ENCODE measurements at regions not wholly inside any gene's neighbourhood (a gene's known extent, or its start where the extent isn't known, plus 50 kb on each side); places are given as distances from the start of the nearest gene placed in this dataset.

DNA sequence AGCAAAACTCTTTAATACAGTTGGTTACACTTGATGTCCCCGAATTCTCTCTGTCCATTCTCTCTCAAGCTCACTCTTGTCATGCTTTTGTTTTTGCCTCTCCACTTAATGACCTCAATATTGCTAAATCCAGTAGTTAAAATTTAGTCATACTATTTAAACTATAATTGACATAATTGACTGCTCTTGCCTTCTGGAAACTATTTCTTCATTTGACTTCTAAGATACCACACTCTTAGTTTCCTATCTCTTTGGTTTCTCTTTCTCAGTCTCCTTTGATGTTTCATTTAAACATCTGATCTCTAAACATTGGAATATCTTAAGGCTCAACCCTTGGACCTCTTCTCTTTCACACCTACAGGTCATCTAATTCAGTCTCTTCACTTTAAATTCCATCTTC lies 211.3 kb downstream of the COG6 start:
- Mint-ChIP-seq H3K27ac (peak overlapping the region; percentile 7), H3K27me3 (ENCODE audit: insufficient read depth) (peaks cover 2% of the 10 kb centered on the region), H3K4me1 (ENCODE audit: low read depth) (peaks cover 18% of the 10 kb centered on the region), H3K9me3 (peaks cover 11% of the 10 kb centered on the region), H3K4me3 (no peak overlapping the region), H3K36me3 (ENCODE audit: low read depth) (no peaks in the 10 kb centered on the region)
- no peak for DNase-seq (ENCODE audit: low spot score)
- intact Hi-C loops (cut with micrococcal nuclease): loop anchor here (2.0 kb wide), 1 partner anchor 90 kb away; no protein-coding TSS in a partner anchor

DNA sequence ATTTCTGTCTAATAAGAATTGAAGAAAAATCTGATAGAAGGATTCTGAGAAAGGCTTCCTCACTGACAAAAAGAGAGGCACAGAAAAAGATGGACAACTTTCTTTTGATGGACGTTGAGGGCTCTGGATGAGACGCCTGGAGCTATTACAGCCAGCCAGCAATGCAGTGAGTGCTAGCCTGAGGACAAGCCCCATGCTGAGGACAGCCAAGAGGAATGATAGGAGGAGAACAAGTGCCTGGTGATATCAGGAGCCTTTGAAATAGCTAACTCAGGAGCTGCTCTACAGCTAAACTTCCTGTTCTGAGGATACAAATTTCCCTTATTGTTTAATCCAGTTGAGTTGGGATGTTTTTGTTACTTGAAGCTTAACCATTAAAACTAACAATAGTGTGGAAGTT lies 212.3 kb downstream of the COG6 start:
- H3K9me3 Mint-ChIP-seq: peaks cover 11% of the 10 kb centered on the region
- no peak overlapping the region for H3K27ac Mint-ChIP-seq
- no peaks in the 10 kb centered on the region for H3K36me3 Mint-ChIP-seq (ENCODE audit: low read depth)
- H3K27me3 Mint-ChIP-seq (ENCODE audit: insufficient read depth): peaks cover 2% of the 10 kb centered on the region
- no peak overlapping the region for H3K4me3 Mint-ChIP-seq
- no peak for DNase-seq (ENCODE audit: low spot score)
- intact Hi-C loops (cut with micrococcal nuclease): loop anchor here (2.0 kb wide), 1 partner anchor 91 kb away; no protein-coding TSS in a partner anchor
- H3K4me1 Mint-ChIP-seq (ENCODE audit: low read depth): peaks cover 18% of the 10 kb centered on the region

- no peaks in the 10 kb centered on the region for H3K36me3 Mint-ChIP-seq (ENCODE audit: low read depth)
Observed at GRCh38 chr13:39870197-39870747, 214.8 kb downstream of the COG6 start.

GRCh38 chr13:39874331-39875053 lies 219.0 kb downstream of the COG6 start:
- H3K36me3 Mint-ChIP-seq (ENCODE audit: low read depth): no peaks in the 10 kb centered on the region
- H3K4me1 Mint-ChIP-seq (ENCODE audit: low read depth): no peaks in the 10 kb centered on the region
- peaks cover 2% of the 10 kb centered on the region for H3K27me3 Mint-ChIP-seq (ENCODE audit: insufficient read depth)
- no peak overlapping the region for H3K27ac Mint-ChIP-seq
- DNase-seq (ENCODE audit: low spot score): no peak
- H3K9me3 Mint-ChIP-seq: no peaks in the 10 kb centered on the region
- no peak overlapping the region for H3K4me3 Mint-ChIP-seq
- intact Hi-C loops (cut with micrococcal nuclease): no loop called here

More at GRCh38 chr13:39870197-39870747, 214.8 kb downstream of the COG6 start:
- intact Hi-C loops (cut with micrococcal nuclease): no loop called here
- H3K4me3 Mint-ChIP-seq: no peak overlapping the region
- no peak overlapping the region for H3K27ac Mint-ChIP-seq
- peaks cover 11% of the 10 kb centered on the region for H3K9me3 Mint-ChIP-seq
- H3K4me1 Mint-ChIP-seq (ENCODE audit: low read depth): peaks cover 18% of the 10 kb centered on the region
- DNase-seq (ENCODE audit: low spot score): no peak
- peaks cover 2% of the 10 kb centered on the region for H3K27me3 Mint-ChIP-seq (ENCODE audit: insufficient read depth)

DNA sequence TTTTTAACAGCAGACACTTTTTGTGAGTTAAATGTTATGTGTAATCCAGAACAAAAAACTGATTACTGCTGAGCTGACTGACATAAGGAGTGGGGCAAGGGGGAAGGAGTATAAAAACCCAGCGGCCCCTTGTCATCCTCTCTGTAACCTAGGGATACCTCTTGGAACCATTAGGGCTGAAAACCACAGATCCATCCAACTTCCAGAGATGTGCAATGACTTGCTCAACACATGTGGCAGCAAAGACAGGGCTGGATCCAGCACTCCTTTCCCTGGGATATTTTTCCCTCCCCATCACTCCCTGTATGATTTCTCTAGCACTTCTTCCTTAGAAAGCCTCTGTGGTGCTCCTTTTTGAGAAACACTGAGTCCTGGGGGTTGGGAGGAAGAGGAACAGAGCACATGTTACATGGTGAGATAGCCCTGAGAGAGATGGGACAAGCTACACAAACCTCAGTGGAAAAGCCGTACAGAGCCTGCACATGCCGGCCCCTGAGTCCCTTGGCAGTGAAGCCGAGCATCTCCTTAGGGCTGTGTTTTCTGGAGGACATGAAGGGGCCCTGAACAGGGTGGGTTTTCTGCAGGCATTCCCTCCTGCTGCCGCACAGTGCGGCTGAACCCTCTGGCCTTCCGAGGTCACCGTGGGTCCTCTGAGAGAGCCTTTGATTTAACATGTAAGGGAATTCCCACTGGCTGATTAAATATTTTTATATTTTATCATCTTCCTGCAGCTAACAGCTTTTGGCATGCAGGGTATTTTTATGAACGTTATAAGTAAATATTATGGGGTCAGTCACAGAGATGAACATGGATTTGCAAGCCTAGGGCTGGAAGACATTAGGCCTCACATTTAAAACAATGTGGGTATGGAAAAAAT lies 219.9 kb downstream of the COG6 start:
- Mint-ChIP-seq H3K4me1 (ENCODE audit: low read depth) (no peaks in the 10 kb centered on the region), H3K9me3 (no peaks in the 10 kb centered on the region), H3K27me3 (ENCODE audit: insufficient read depth) (no peaks in the 10 kb centered on the region), H3K4me3 (no peak overlapping the region), H3K36me3 (ENCODE audit: low read depth) (no peaks in the 10 kb centered on the region), H3K27ac (no peak overlapping the region)
- intact Hi-C loops (cut with micrococcal nuclease): no loop called here
- DNase-seq (ENCODE audit: low spot score): no peak

GRCh38 chr13:39876258-39876657 lies 220.8 kb downstream of the COG6 start:
- intact Hi-C loops (cut with micrococcal nuclease): no loop called here
- Mint-ChIP-seq H3K4me3 (no peak overlapping the region), H3K9me3 (peaks cover 2% of the 10 kb centered on the region), H3K4me1 (ENCODE audit: low read depth) (no peaks in the 10 kb centered on the region), H3K27me3 (ENCODE audit: insufficient read depth) (peaks cover under 1% of the 10 kb centered on the region), H3K36me3 (ENCODE audit: low read depth) (no peaks in the 10 kb centered on the region), H3K27ac (no peak overlapping the region)
- DNase-seq (ENCODE audit: low spot score): no peak

GRCh38 chr13:39877134-39877533 lies 221.7 kb downstream of the COG6 start:
- intact Hi-C loops (cut with micrococcal nuclease): no loop called here
- H3K27ac Mint-ChIP-seq: no peak overlapping the region
- no peaks in the 10 kb centered on the region for H3K4me1 Mint-ChIP-seq (ENCODE audit: low read depth)
- DNase-seq (ENCODE audit: low spot score): no peak
- H3K27me3 Mint-ChIP-seq (ENCODE audit: insufficient read depth): peaks cover 2% of the 10 kb centered on the region
- no peak overlapping the region for H3K4me3 Mint-ChIP-seq
- H3K36me3 Mint-ChIP-seq (ENCODE audit: low read depth): no peaks in the 10 kb centered on the region
- H3K9me3 Mint-ChIP-seq: peaks cover 4% of the 10 kb centered on the region

DNA sequence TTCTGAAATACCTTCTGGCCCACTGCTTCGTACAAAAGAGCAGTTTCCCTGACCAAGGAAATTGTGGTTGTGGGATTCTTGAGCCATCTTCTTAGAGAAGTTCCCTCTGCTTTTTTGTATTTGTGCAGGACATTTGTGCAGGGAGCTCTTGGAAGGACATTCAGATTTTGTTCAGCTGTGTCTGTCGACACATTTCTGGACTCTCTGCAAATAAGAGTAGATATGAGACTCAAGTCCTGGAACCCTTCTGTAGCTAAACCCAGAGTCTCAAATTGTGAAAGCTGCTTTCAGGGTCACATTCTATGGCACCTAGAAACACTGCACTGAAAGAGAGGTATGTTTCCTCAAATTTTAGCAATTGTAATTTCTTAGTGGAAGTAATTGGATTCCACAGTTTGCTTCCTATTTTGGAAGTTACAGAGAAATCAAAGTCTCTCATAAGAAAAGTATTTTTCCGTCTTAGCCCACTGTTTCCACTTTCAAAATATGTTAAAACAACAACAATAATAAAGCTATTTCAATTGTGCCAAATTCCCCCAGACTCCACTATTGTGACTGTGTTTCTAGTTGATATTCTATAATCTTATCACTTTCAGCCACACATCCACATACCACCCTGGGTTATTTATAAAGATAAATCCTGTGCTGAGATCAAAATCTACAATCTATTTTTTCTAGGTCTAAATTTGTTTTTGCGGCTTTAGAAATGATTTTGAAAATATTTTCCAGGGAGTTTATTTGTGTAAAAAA lies 224.0 kb downstream of the COG6 start:
- Mint-ChIP-seq H3K4me1 (ENCODE audit: low read depth) (no peaks in the 10 kb centered on the region), H3K27me3 (ENCODE audit: insufficient read depth) (peaks cover 7% of the 10 kb centered on the region), H3K36me3 (ENCODE audit: low read depth) (peaks cover under 1% of the 10 kb centered on the region), H3K27ac (no peak overlapping the region), H3K9me3 (peaks cover 22% of the 10 kb centered on the region), H3K4me3 (no peak overlapping the region)
- intact Hi-C loops (cut with micrococcal nuclease): no loop called here
- DNase-seq (ENCODE audit: low spot score): no peak

DNA sequence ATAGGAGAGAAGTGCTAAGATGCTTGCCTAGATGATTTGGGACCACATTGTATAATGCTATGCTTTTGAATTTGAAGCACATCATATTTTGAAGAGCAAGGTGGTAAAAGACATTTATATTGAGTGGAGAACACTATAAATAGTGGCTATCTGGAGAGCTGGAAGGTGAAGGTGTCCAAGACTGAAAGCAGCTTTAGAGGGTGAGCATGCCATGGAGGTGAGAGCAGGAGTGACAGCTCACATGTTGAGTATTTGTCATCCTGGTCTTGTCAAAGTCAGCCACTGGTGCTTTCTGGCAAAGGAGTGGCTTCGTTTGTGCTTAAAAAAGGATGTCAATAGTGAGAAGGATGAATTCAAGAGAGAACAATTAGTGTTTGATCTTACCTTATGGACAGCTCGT lies 225.9 kb downstream of the COG6 start:
- intact Hi-C loops (cut with micrococcal nuclease): no loop called here
- H3K27ac Mint-ChIP-seq: no peak overlapping the region
- no peak for DNase-seq (ENCODE audit: low spot score)
- H3K27me3 Mint-ChIP-seq (ENCODE audit: insufficient read depth): peaks cover 7% of the 10 kb centered on the region
- H3K4me3 Mint-ChIP-seq: no peak overlapping the region
- H3K4me1 Mint-ChIP-seq (ENCODE audit: low read depth): no peaks in the 10 kb centered on the region
- peaks cover 36% of the 10 kb centered on the region for H3K9me3 Mint-ChIP-seq
- peaks cover 1% of the 10 kb centered on the region for H3K36me3 Mint-ChIP-seq (ENCODE audit: low read depth)

DNA sequence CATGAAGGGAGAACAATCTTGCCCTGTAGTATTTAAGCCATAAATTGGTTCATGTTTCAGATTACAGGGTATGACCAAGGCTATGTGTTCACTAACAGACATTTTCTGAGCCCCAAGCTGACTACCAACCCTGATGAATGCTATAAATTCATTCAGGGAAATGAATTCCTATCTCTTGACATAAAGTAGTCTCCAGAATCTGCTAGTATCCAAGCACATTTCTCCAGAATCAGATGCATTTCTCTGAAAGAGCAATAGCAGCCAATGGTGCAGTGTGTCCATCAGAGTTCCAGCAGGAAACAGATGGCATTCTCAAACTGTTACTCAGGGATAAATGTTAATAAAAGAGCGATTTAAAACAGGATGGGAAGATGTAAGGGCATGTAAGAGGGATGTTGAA lies 226.4 kb downstream of the COG6 start:
- Mint-ChIP-seq H3K4me3 (no peak overlapping the region), H3K27me3 (ENCODE audit: insufficient read depth) (peaks cover 7% of the 10 kb centered on the region), H3K4me1 (ENCODE audit: low read depth) (no peaks in the 10 kb centered on the region), H3K9me3 (peaks cover 36% of the 10 kb centered on the region), H3K27ac (no peak overlapping the region), H3K36me3 (ENCODE audit: low read depth) (peaks cover 1% of the 10 kb centered on the region)
- DNase-seq (ENCODE audit: low spot score): no peak
- intact Hi-C loops (cut with micrococcal nuclease): no loop called here

DNA sequence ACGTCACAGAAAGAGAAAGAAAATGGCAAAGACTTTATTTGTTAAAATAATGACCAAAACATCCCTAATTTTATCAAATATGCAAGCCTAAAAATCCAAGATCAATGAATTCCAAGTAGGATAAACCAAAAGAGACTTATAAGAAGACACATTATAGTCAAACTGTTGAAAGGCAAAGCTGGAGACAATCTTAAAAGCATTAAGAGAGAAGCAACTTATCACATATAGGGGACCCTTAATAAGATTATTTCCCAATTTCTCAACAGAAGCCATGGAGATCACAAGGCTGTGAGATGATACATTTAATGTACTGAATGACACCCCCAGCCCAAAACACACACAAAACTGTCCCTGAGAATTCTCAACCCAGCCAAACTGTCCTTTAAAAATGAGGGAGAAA lies 228.7 kb downstream of the COG6 start:
- intact Hi-C loops (cut with micrococcal nuclease): no loop called here
- H3K27ac Mint-ChIP-seq: no peak overlapping the region
- H3K27me3 Mint-ChIP-seq (ENCODE audit: insufficient read depth): peaks cover 7% of the 10 kb centered on the region
- H3K4me1 Mint-ChIP-seq (ENCODE audit: low read depth): no peaks in the 10 kb centered on the region
- peaks cover 1% of the 10 kb centered on the region for H3K36me3 Mint-ChIP-seq (ENCODE audit: low read depth)
- no peak overlapping the region for H3K4me3 Mint-ChIP-seq
- H3K9me3 Mint-ChIP-seq: peaks cover 47% of the 10 kb centered on the region
- no peak for DNase-seq (ENCODE audit: low spot score)

- Mint-ChIP-seq H3K27ac (no peak overlapping the region), H3K4me1 (ENCODE audit: low read depth) (no peaks in the 10 kb centered on the region), H3K4me3 (no peak overlapping the region), H3K9me3 (peaks cover 45% of the 10 kb centered on the region), H3K27me3 (ENCODE audit: insufficient read depth) (peaks cover 5% of the 10 kb centered on the region), H3K36me3 (ENCODE audit: low read depth) (peaks cover 1% of the 10 kb centered on the region)
- no peak for DNase-seq (ENCODE audit: low spot score)
- intact Hi-C loops (cut with micrococcal nuclease): no loop called here
Observed at GRCh38 chr13:39886336-39886735, 230.9 kb downstream of the COG6 start.
